ENCODE measurements at regions not wholly inside any gene's neighbourhood (a gene's known extent, or its start where the extent isn't known, plus 50 kb on each side); places are given as distances from the start of the nearest gene placed in this dataset.
"Not testable (repeated sequence)": the region's sequence is repeated elsewhere in the genome, so short reads cannot be mapped to it uniquely, and the experiment has no call there.

GRCh38 chr1:177648138-177648537 is 321.7 kb downstream of the SEC16B start:
- WGBS (ENCODE audit: insufficient coverage): no CpG with 5 or more reads among the region's 1 CpG
- DNase-seq: no peak
- Histone ChIP-seq H3K9me3 (ENCODE audit: control extremely low read depth in 1 of 5, control insufficient read depth in 4 of 5, insufficient read depth in 2 of 5, low read depth in 1 of 5, low read length in 4 of 5) (no peaks in the 10 kb centered on the region), H3K4me3 (ENCODE audit: control insufficient read depth in 1 of 7, extremely low read depth in 1 of 7, insufficient read depth in 4 of 7, low read depth in 2 of 7, low read length in 6 of 7) (no peak overlapping the region), H3K27ac (ENCODE audit: insufficient read depth in 1 of 2, low read depth in 1 of 2, low read length in 2 of 2, poor library complexity in 1 of 2, severe bottlenecking in 2 of 2) (no peak overlapping the region), H3K36me3 (ENCODE audit: control insufficient read depth in 4 of 4, insufficient read depth in 4 of 4, low read length in 3 of 4) (no peaks in the 10 kb centered on the region), H3K27me3 (replicated peaks in 2 of 5; ENCODE audit: control insufficient read depth in 4 of 5, insufficient read depth in 5 of 5, low read length in 4 of 5) (no peaks in the 10 kb centered on the region), H3K4me1 (ENCODE audit: control extremely low read depth in 1 of 4, control insufficient read depth in 4 of 4, insufficient read depth in 4 of 4, low read length in 3 of 4) (no peaks in the 10 kb centered on the region)
- CTCF ChIA-PET: no interaction called here
- POLR2A ChIA-PET: no interaction called here

GRCh38 chr1:177646757-177647730 is 322.8 kb downstream of the SEC16B start:
- Histone ChIP-seq H3K4me1 (ENCODE audit: control extremely low read depth in 1 of 4, control insufficient read depth in 4 of 4, insufficient read depth in 4 of 4, low read length in 3 of 4) (no peaks in the 10 kb centered on the region), H3K27me3 (replicated peaks in 2 of 5; ENCODE audit: control insufficient read depth in 4 of 5, insufficient read depth in 5 of 5, low read length in 4 of 5) (no peaks in the 10 kb centered on the region), H3K36me3 (ENCODE audit: control insufficient read depth in 4 of 4, insufficient read depth in 4 of 4, low read length in 3 of 4) (no peaks in the 10 kb centered on the region), H3K9me3 (ENCODE audit: control extremely low read depth in 1 of 5, control insufficient read depth in 4 of 5, insufficient read depth in 2 of 5, low read depth in 1 of 5, low read length in 4 of 5) (no peaks in the 10 kb centered on the region), H3K27ac (ENCODE audit: insufficient read depth in 1 of 2, low read depth in 1 of 2, low read length in 2 of 2, poor library complexity in 1 of 2, severe bottlenecking in 2 of 2) (no peak overlapping the region), H3K4me3 (ENCODE audit: control insufficient read depth in 1 of 7, extremely low read depth in 1 of 7, insufficient read depth in 4 of 7, low read depth in 2 of 7, low read length in 6 of 7) (no peak overlapping the region)
- ChIA-PET POLR2A (no interaction called here), CTCF (no interaction called here)
- 85% methylated on average over 3 of the region's 4 CpGs for WGBS (ENCODE audit: insufficient coverage)
- DNase-seq: no peak

GRCh38 chr1:177645491-177646190 is 324.2 kb downstream of the SEC16B start:
- Histone ChIP-seq H3K36me3 (ENCODE audit: control insufficient read depth in 4 of 4, insufficient read depth in 4 of 4, low read length in 3 of 4) (no peaks in the 10 kb centered on the region), H3K4me3 (ENCODE audit: control insufficient read depth in 1 of 7, extremely low read depth in 1 of 7, insufficient read depth in 4 of 7, low read depth in 2 of 7, low read length in 6 of 7) (no peak overlapping the region), H3K4me1 (ENCODE audit: control extremely low read depth in 1 of 4, control insufficient read depth in 4 of 4, insufficient read depth in 4 of 4, low read length in 3 of 4) (no peaks in the 10 kb centered on the region), H3K27me3 (replicated peaks in 2 of 5; ENCODE audit: control insufficient read depth in 4 of 5, insufficient read depth in 5 of 5, low read length in 4 of 5) (no peaks in the 10 kb centered on the region), H3K9me3 (ENCODE audit: control extremely low read depth in 1 of 5, control insufficient read depth in 4 of 5, insufficient read depth in 2 of 5, low read depth in 1 of 5, low read length in 4 of 5) (no peaks in the 10 kb centered on the region), H3K27ac (ENCODE audit: insufficient read depth in 1 of 2, low read depth in 1 of 2, low read length in 2 of 2, poor library complexity in 1 of 2, severe bottlenecking in 2 of 2) (no peak overlapping the region)
- ChIA-PET CTCF (no interaction called here), POLR2A (no interaction called here)
- 90% methylated on average over 5 of the region's 6 CpGs for WGBS (ENCODE audit: insufficient coverage)
- no peak for DNase-seq

GRCh38 chr1:177640687-177641086 is 329.2 kb downstream of the SEC16B start:
- H3K4me1 ChIP-seq (ENCODE audit: control extremely low read depth in 1 of 4, control insufficient read depth in 4 of 4, insufficient read depth in 4 of 4, low read length in 3 of 4): no peaks in the 10 kb centered on the region
- ChIA-PET CTCF (no interaction called here), POLR2A (no interaction called here)
- DNase-seq: no peak
- no peak overlapping the region for H3K4me3 ChIP-seq (ENCODE audit: control insufficient read depth in 1 of 7, extremely low read depth in 1 of 7, insufficient read depth in 4 of 7, low read depth in 2 of 7, low read length in 6 of 7)
- H3K27me3 ChIP-seq (replicated peaks in 2 of 5; ENCODE audit: control insufficient read depth in 4 of 5, insufficient read depth in 5 of 5, low read length in 4 of 5): no peaks in the 10 kb centered on the region
- H3K36me3 ChIP-seq (ENCODE audit: control insufficient read depth in 4 of 4, insufficient read depth in 4 of 4, low read length in 3 of 4): no peaks in the 10 kb centered on the region
- no peaks in the 10 kb centered on the region for H3K9me3 ChIP-seq (ENCODE audit: control extremely low read depth in 1 of 5, control insufficient read depth in 4 of 5, insufficient read depth in 2 of 5, low read depth in 1 of 5, low read length in 4 of 5)
- H3K27ac ChIP-seq (ENCODE audit: insufficient read depth in 1 of 2, low read depth in 1 of 2, low read length in 2 of 2, poor library complexity in 1 of 2, severe bottlenecking in 2 of 2): no peak overlapping the region

- H3K36me3 ChIP-seq (ENCODE audit: control insufficient read depth in 4 of 4, insufficient read depth in 4 of 4, low read length in 3 of 4); DNase-seq; H3K27me3 ChIP-seq (replicated peaks in 2 of 5; ENCODE audit: control insufficient read depth in 4 of 5, insufficient read depth in 5 of 5, low read length in 4 of 5); POLR2A ChIA-PET; CTCF ChIA-PET; H3K4me3 ChIP-seq (ENCODE audit: control insufficient read depth in 1 of 7, extremely low read depth in 1 of 7, insufficient read depth in 4 of 7, low read depth in 2 of 7, low read length in 6 of 7); H3K27ac ChIP-seq (ENCODE audit: insufficient read depth in 1 of 2, low read depth in 1 of 2, low read length in 2 of 2, poor library complexity in 1 of 2, severe bottlenecking in 2 of 2); H3K4me1 ChIP-seq (ENCODE audit: control extremely low read depth in 1 of 4, control insufficient read depth in 4 of 4, insufficient read depth in 4 of 4, low read length in 3 of 4); H3K9me3 ChIP-seq (ENCODE audit: control extremely low read depth in 1 of 5, control insufficient read depth in 4 of 5, insufficient read depth in 2 of 5, low read depth in 1 of 5, low read length in 4 of 5): not testable (repeated sequence)
- 98% methylated on average over 6 of the region's 15 CpGs for WGBS (ENCODE audit: insufficient coverage)
Observed at GRCh38 chr1:177634151-177634550, 335.7 kb downstream of the SEC16B start.

- Histone ChIP-seq H3K36me3 (ENCODE audit: control insufficient read depth in 4 of 4, insufficient read depth in 4 of 4, low read length in 3 of 4) (no peaks in the 10 kb centered on the region), H3K27ac (ENCODE audit: insufficient read depth in 1 of 2, low read depth in 1 of 2, low read length in 2 of 2, poor library complexity in 1 of 2, severe bottlenecking in 2 of 2) (no peak overlapping the region), H3K4me1 (ENCODE audit: control extremely low read depth in 1 of 4, control insufficient read depth in 4 of 4, insufficient read depth in 4 of 4, low read length in 3 of 4) (no peaks in the 10 kb centered on the region), H3K9me3 (ENCODE audit: control extremely low read depth in 1 of 5, control insufficient read depth in 4 of 5, insufficient read depth in 2 of 5, low read depth in 1 of 5, low read length in 4 of 5) (no peaks in the 10 kb centered on the region), H3K27me3 (replicated peaks in 2 of 5; ENCODE audit: control insufficient read depth in 4 of 5, insufficient read depth in 5 of 5, low read length in 4 of 5) (no peaks in the 10 kb centered on the region), H3K4me3 (ENCODE audit: control insufficient read depth in 1 of 7, extremely low read depth in 1 of 7, insufficient read depth in 4 of 7, low read depth in 2 of 7, low read length in 6 of 7) (no peak overlapping the region)
- no peak for DNase-seq
- CTCF ChIA-PET: no interaction called here
- WGBS (ENCODE audit: insufficient coverage): 80% methylated on average over 4 of the region's 4 CpGs
- POLR2A ChIA-PET: no interaction called here
Observed at GRCh38 chr1:177632923-177633615, 336.8 kb downstream of the SEC16B start.

GRCh38 chr1:177631770-177632169 is 338.1 kb downstream of the SEC16B start:
- ChIA-PET POLR2A (no interaction called here), CTCF (interaction anchor here (0.7 kb wide), 1 partner anchor 1521 kb away, joined by 3 read pairs; no protein-coding TSS in a partner anchor)
- no CpG with 5 or more reads among the region's 2 CpGs for WGBS (ENCODE audit: insufficient coverage)
- H3K27me3 ChIP-seq (replicated peaks in 2 of 5; ENCODE audit: control insufficient read depth in 4 of 5, insufficient read depth in 5 of 5, low read length in 4 of 5): no peaks in the 10 kb centered on the region
- H3K4me3 ChIP-seq (ENCODE audit: control insufficient read depth in 1 of 7, extremely low read depth in 1 of 7, insufficient read depth in 4 of 7, low read depth in 2 of 7, low read length in 6 of 7): no peak overlapping the region
- no peak for DNase-seq
- no peak overlapping the region for H3K27ac ChIP-seq (ENCODE audit: insufficient read depth in 1 of 2, low read depth in 1 of 2, low read length in 2 of 2, poor library complexity in 1 of 2, severe bottlenecking in 2 of 2)
- no peaks in the 10 kb centered on the region for H3K4me1 ChIP-seq (ENCODE audit: control extremely low read depth in 1 of 4, control insufficient read depth in 4 of 4, insufficient read depth in 4 of 4, low read length in 3 of 4)
- H3K36me3 ChIP-seq (ENCODE audit: control insufficient read depth in 4 of 4, insufficient read depth in 4 of 4, low read length in 3 of 4): no peaks in the 10 kb centered on the region
- H3K9me3 ChIP-seq (ENCODE audit: control extremely low read depth in 1 of 5, control insufficient read depth in 4 of 5, insufficient read depth in 2 of 5, low read depth in 1 of 5, low read length in 4 of 5): no peaks in the 10 kb centered on the region

Data from common myeloid progenitor, CD34-positive (primary cell).